CD14-positive monocyte (primary cell): ENCODE measurements at regions not wholly inside any gene's neighbourhood (a gene's known extent, or its start where the extent isn't known, plus 50 kb on each side); places are given as distances from the start of the nearest gene placed in this dataset.

Experiments used
- DNase-seq, 3 donors: peaks; one replicate each; pipeline ENCODE4 v3.0.0-alpha.2; 2011 to 2022
- H2AFZ ChIP-seq: 2 replicates; pipeline ENCODE4 v1.6.0; 2012; ENCODE audit warnings: mild to moderate bottlenecking, low read depth, low read length, inconsistent platforms; ENCODE audit not compliant: insufficient read depth, poor library complexity, severe bottlenecking
- H3K27ac ChIP-seq, 2 donors: 1 replicate in 1 of 2; 2 replicates in 1 of 2; pipeline ENCODE4 v1.5.1; 2012 to 2013; ENCODE audit warnings: low read length in 2 of 2, control low read depth in 1 of 2, inconsistent platforms in 1 of 2, low read depth in 1 of 2, mild to moderate bottlenecking in 1 of 2
- H3K27me3 ChIP-seq, 2 donors: one replicate each; pipeline versions ENCODE4 v1.6.0 to v1.6.1; 2011 to 2013; ENCODE audit warnings: low read length in 2 of 2; ENCODE audit not compliant: control insufficient read depth in 2 of 2, insufficient read depth in 2 of 2
- H3K36me3 ChIP-seq, 2 donors: replicated peaks in 1 of 2; 1 replicate in 1 of 2; 2 replicates in 1 of 2; pipeline versions ENCODE4 v1.5.1 to v1.6.1; 2012 to 2013; ENCODE audit warnings: low read length in 2 of 2, control low read depth in 1 of 2, inconsistent platforms in 1 of 2, mild to moderate bottlenecking in 1 of 2; ENCODE audit not compliant: insufficient read depth in 2 of 2, control insufficient read depth in 1 of 2
- H3K4me1 ChIP-seq, 2 donors: 1 replicate in 1 of 2; 2 replicates in 1 of 2; pipeline versions ENCODE4 v1.5.1 to v1.6.1; 2012 to 2013; ENCODE audit warnings: low read length in 2 of 2, control low read depth in 1 of 2, inconsistent platforms in 1 of 2, mild to moderate bottlenecking in 1 of 2, moderate library complexity in 1 of 2; ENCODE audit not compliant: insufficient read depth in 2 of 2, control insufficient read depth in 1 of 2
- H3K4me2 ChIP-seq: replicated peaks from 2 replicates; pipeline ENCODE3; 2012; ENCODE audit warnings: low read length, moderate library complexity, mild to moderate bottlenecking; ENCODE audit not compliant: poor library complexity, severe bottlenecking; ENCODE audit errors: extremely low read depth
- H3K4me3 ChIP-seq, 3 experiments: fragments of 200-600 bp in 1 of 3; sonication (generic) in 1 of 3; replicated peaks in 1 of 3; 1 replicate in 2 of 3; 2 replicates in 1 of 3; pipeline ENCODE4 v1.5.1; 2011 to 2013; ENCODE audit warnings: low read length in 3 of 3, mild to moderate bottlenecking in 3 of 3, control low read depth in 2 of 3, low read depth in 2 of 3, inconsistent platforms in 1 of 3, moderate library complexity in 1 of 3
- H3K79me2 ChIP-seq: 2 replicates; pipeline ENCODE4 v1.6.0; 2012; ENCODE audit warnings: mild to moderate bottlenecking, control low read depth, inconsistent platforms, low read length, moderate library complexity; ENCODE audit not compliant: insufficient read depth
- H3K9ac ChIP-seq: 2 replicates; pipeline ENCODE4 v1.6.0; 2017; ENCODE audit warnings: low read length, mild to moderate bottlenecking; ENCODE audit not compliant: insufficient read depth, poor library complexity, severe bottlenecking
- H3K9me3 ChIP-seq, 2 donors: replicated peaks in 1 of 2; 1 replicate in 1 of 2; 2 replicates in 1 of 2; pipeline versions ENCODE4 v1.5.1 to v1.6.1; 2012 to 2013; ENCODE audit warnings: low read length in 2 of 2, control low read depth in 1 of 2; ENCODE audit not compliant: control insufficient read depth in 1 of 2, insufficient read depth in 1 of 2
- H4K20me1 ChIP-seq: 2 replicates; pipeline ENCODE4 v1.6.0; 2012; ENCODE audit warnings: mild to moderate bottlenecking, low read length, control low read depth, moderate library complexity; ENCODE audit not compliant: insufficient read depth
- H3K27ac Mint-ChIP-seq, 7 donors: one replicate each; pipeline ENCODE4 v1.8.0; 2020; ENCODE audit warnings: mild to moderate bottlenecking in 7 of 7, mixed read lengths in 7 of 7, moderate library complexity in 6 of 7, inconsistent platforms in 2 of 7
- H3K27me3 Mint-ChIP-seq, 3 donors: one replicate each; pipeline ENCODE4 v1.8.0; 2021 to 2022; ENCODE audit warnings: low read depth in 3 of 3, mild to moderate bottlenecking in 3 of 3, mixed read lengths in 3 of 3, moderate library complexity in 3 of 3, inconsistent platforms in 1 of 3
- H3K36me3 Mint-ChIP-seq, 2 donors: one replicate each; pipeline ENCODE4 v1.8.0; 2020; ENCODE audit warnings: mixed read lengths in 2 of 2, inconsistent platforms in 1 of 2, mild to moderate bottlenecking in 1 of 2
- H3K4me1 Mint-ChIP-seq: one replicate; pipeline ENCODE4 v1.8.0; 2020; ENCODE audit warnings: mild to moderate bottlenecking, mixed read lengths
- H3K4me3 Mint-ChIP-seq, 2 donors: one replicate each; pipeline ENCODE4 v1.8.0; 2020; ENCODE audit warnings: mild to moderate bottlenecking in 2 of 2, mixed read lengths in 2 of 2, moderate library complexity in 1 of 2
- H3K9me3 Mint-ChIP-seq, 7 donors: one replicate each; pipeline ENCODE4 v1.8.0; 2020 to 2022; ENCODE audit warnings: mixed read lengths in 7 of 7, mild to moderate bottlenecking in 6 of 7, moderate library complexity in 6 of 7, inconsistent platforms in 2 of 7
- CTCF ChIP-seq: fragments of 200-600 bp; IDR thresholded peaks from one replicate; pipeline ENCODE4 v1.8.0; 2022; ENCODE audit warnings: antibody characterized with exemption, mild to moderate bottlenecking
- WGBS: methylation state at CpG from one replicate; pipeline ENCODE4 v1.1.5; 2013; ENCODE audit warnings: missing lambda C conversion rate; ENCODE audit not compliant: insufficient coverage; 5-methylcytosine and 5-hydroxymethylcytosine counted together
- intact Hi-C, 2 donors: fragments of 100-400 bp; cut with micrococcal nuclease; formaldehyde crosslinking; loops; one replicate each; pipeline versions ENCODE4 v1.15.0 to v1.15.1; 2023

- Mint-ChIP-seq H3K4me1 (no peaks in the 10 kb centered on the region), H3K27me3 (no peaks in the 10 kb centered on the region), H3K9me3 (peaks cover 0 to 9% (median 0%) of the 10 kb centered on the region in 7 donors), H3K4me3 (no peak overlapping the region), H3K27ac (no peak overlapping the region), H3K36me3 (no peaks in the 10 kb centered on the region)
- H3K4me1 ChIP-seq = no peaks in the 10 kb centered on the region
- no peak overlapping the region for H3K4me2 ChIP-seq
- no CpG with 5 or more reads among the region's 1 CpG for whole genome bisulfite sequencing
- intact Hi-C loops = no loop called here
- no peaks in the 10 kb centered on the region for H3K36me3 ChIP-seq
- H3K79me2 ChIP-seq = no peaks in the 10 kb centered on the region
- H3K9ac ChIP-seq = no peak overlapping the region
- no peaks in the 10 kb centered on the region for H3K9me3 ChIP-seq
- H3K27ac ChIP-seq = no peak overlapping the region
- no peak overlapping the region for H2AFZ ChIP-seq
- no peaks in the 10 kb centered on the region for H3K27me3 ChIP-seq
- DNase-seq = no peak
- TF ChIP-seq CTCF = no peak
- no peaks in the 10 kb centered on the region for H4K20me1 ChIP-seq
- no peak overlapping the region for H3K4me3 ChIP-seq
These were observed 1451.0 kb upstream of the IGFBP7 start for GRCh38 chr4:58561170-58561569.

GRCh38 chr4:58560736-58561135 is 1450.6 kb upstream of the IGFBP7 start:
- Mint-ChIP-seq H3K36me3 (no peaks in the 10 kb centered on the region), H3K27ac (no peak overlapping the region), H3K9me3 (peaks cover 0 to 9% (median 0%) of the 10 kb centered on the region in 7 donors), H3K4me3 (no peak overlapping the region), H3K27me3 (no peaks in the 10 kb centered on the region), H3K4me1 (no peaks in the 10 kb centered on the region)
- no peak overlapping the region for H2AFZ ChIP-seq
- WGBS = 60% methylated on average over 1 of the region's 1 CpG
- H4K20me1 ChIP-seq = no peaks in the 10 kb centered on the region
- H3K4me3 ChIP-seq = no peak overlapping the region
- no peaks in the 10 kb centered on the region for H3K79me2 ChIP-seq
- H3K9ac ChIP-seq = no peak overlapping the region
- no peaks in the 10 kb centered on the region for H3K36me3 ChIP-seq
- no peak for DNase-seq
- no peak overlapping the region for H3K4me2 ChIP-seq
- no peaks in the 10 kb centered on the region for H3K9me3 ChIP-seq
- H3K27ac ChIP-seq = no peak overlapping the region
- H3K27me3 ChIP-seq = no peaks in the 10 kb centered on the region
- intact Hi-C loops = no loop called here
- TF ChIP-seq CTCF = no peak
- H3K4me1 ChIP-seq = no peaks in the 10 kb centered on the region
